Bone marrow (tissue), 2 donors: ENCODE measurements at regions not wholly inside any gene's neighbourhood (a gene's known extent, or its start where the extent isn't known, plus 50 kb on each side); places are given as distances from the start of the nearest gene placed in this dataset.
"Not testable (repeated sequence)": the region's sequence is repeated elsewhere in the genome, so short reads cannot be mapped to it uniquely, and the experiment has no call there.

Experiments used
- DNase-seq, 2 donors: peaks; one replicate each; lab custom pipeline; 2025; lab: John Stamatoyannopoulos, UW

- no peak for DNase-seq
Observed at GRCh38 chr9:88280816-88281382, 107.3 kb upstream of the SPIN1 start.

GRCh38 chr9:88278036-88278435 is 110.2 kb upstream of the SPIN1 start:
- no peak for DNase-seq

GRCh38 chr9:88274078-88274477 is 114.2 kb upstream of the SPIN1 start:
- DNase-seq: no peak

GRCh38 chr9:88272986-88273385 is 115.3 kb upstream of the SPIN1 start:
- DNase-seq: no peak

- DNase-seq: no peak
Observed at GRCh38 chr9:88270413-88270812, 117.8 kb upstream of the SPIN1 start.

GRCh38 chr9:88268886-88269285 is 119.4 kb upstream of the SPIN1 start:
- no peak for DNase-seq

- no peak for DNase-seq
Observed at GRCh38 chr9:88267283-88267682, 121.0 kb upstream of the SPIN1 start.

GRCh38 chr9:88266416-88266815 is 121.8 kb upstream of the SPIN1 start:
- DNase-seq: no peak

- no peak for DNase-seq
Observed at GRCh38 chr9:88259001-88259400, 120.7 kb upstream of the SPATA31C2 start.

- DNase-seq: no peak
Observed at GRCh38 chr9:88258601-88259000, 120.3 kb upstream of the SPATA31C2 start.

GRCh38 chr9:88258024-88258423 is 119.7 kb upstream of the SPATA31C2 start:
- no peak for DNase-seq

GRCh38 chr9:88256216-88256615 is 117.9 kb upstream of the SPATA31C2 start:
- no peak for DNase-seq

GRCh38 chr9:88255806-88256205 is 117.5 kb upstream of the SPATA31C2 start:
- not testable (repeated sequence) for DNase-seq

GRCh38 chr9:88251903-88252302 is 113.6 kb upstream of the SPATA31C2 start:
- DNase-seq: no peak

GRCh38 chr9:88243736-88244135 is 105.5 kb upstream of the SPATA31C2 start:
- DNase-seq: no peak

GRCh38 chr9:88242879-88243278 is 104.6 kb upstream of the SPATA31C2 start:
- no peak for DNase-seq

GRCh38 chr9:88237991-88238571 is 99.8 kb upstream of the SPATA31C2 start:
- DNase-seq: no peak

GRCh38 chr9:88237479-88237961 is 99.2 kb upstream of the SPATA31C2 start:
- no peak for DNase-seq

GRCh38 chr9:88236511-88237478 is 98.5 kb upstream of the SPATA31C2 start:
- no peak for DNase-seq

GRCh38 chr9:88235615-88236014 is 97.3 kb upstream of the SPATA31C2 start:
- DNase-seq: no peak

- no peak for DNase-seq
Observed at GRCh38 chr9:88234114-88234513, 95.8 kb upstream of the SPATA31C2 start.

- no peak for DNase-seq
Observed at GRCh38 chr9:88233091-88233490, 94.8 kb upstream of the SPATA31C2 start.

- no peak for DNase-seq
Observed at GRCh38 chr9:88230612-88231011, 92.3 kb upstream of the SPATA31C2 start.
